ENCODE measurements at regions not wholly inside any gene's neighbourhood (a gene's known extent, or its start where the extent isn't known, plus 50 kb on each side); places are given as distances from the start of the nearest gene placed in this dataset.

GRCh38 chr9:94198414-94198813, 60.7 kb upstream of the ZNF169 start:
- no peak for TF ChIP-seq CTCF (IDR thresholded peaks at IDR 0.05; ENCODE audit: borderline replicate concordance, extremely low read depth, low read length, poor library complexity, severe bottlenecking)
- no peak for TF ChIP-seq EZH2 (IDR thresholded peaks at IDR 0.05; ENCODE audit: borderline replicate concordance, low read depth, low read length, severe bottlenecking)

All from DND-41 (cell line).